IMR-90 (cell line): ENCODE measurements at regions not wholly inside any gene's neighbourhood (a gene's known extent, or its start where the extent isn't known, plus 50 kb on each side); places are given as distances from the start of the nearest gene placed in this dataset.

ENCODE experiments used
- ATAC-seq: fragments of 200-7000 bp; cut with Tn5 transposase; 2 replicates; pipeline ENCODE4 v1.9.1; 2020; ENCODE audit warnings: low read depth, mild to moderate bottlenecking, moderate library complexity
- BruUV-seq: library from RNA; stranded (reverse); fragments of 400-500 nt; replicated peaks from 2 replicates; lab custom pipeline; 2021; lab: Mats Ljungman, UMichigan
- CTCF ChIA-PET: fragments of 300-600 bp; formaldehyde crosslinking; extraction: SDS; loops from one replicate; lab custom pipeline; 2021; ENCODE audit warnings: antibody characterized with exemption; lab: Yijun Ruan, JAX
- POLR2A ChIA-PET: fragments of 300-600 bp; sonication (Branson Sonifier 250); formaldehyde crosslinking; loops from one replicate; lab custom pipeline; 2022; ENCODE audit warnings: antibody characterized with exemption; ENCODE audit not compliant: unreplicated experiment; lab: Charles Lee
- DNase-seq: peaks from one replicate; pipeline ENCODE4 v3.0.0; 2013
- H2AFZ ChIP-seq: replicated peaks from 2 replicates; pipeline ENCODE3; 2013; ENCODE audit warnings: low read length, mild to moderate bottlenecking; ENCODE audit not compliant: poor library complexity
- H2AK5ac ChIP-seq: 2 replicates; pipeline ENCODE4 v1.6.1; 2013; ENCODE audit warnings: low read depth, low read length, inconsistent platforms
- H2AK9ac ChIP-seq: replicated peaks from 2 replicates; pipeline ENCODE3; 2013; ENCODE audit warnings: mild to moderate bottlenecking, low read depth, low read length, moderate library complexity; ENCODE audit not compliant: poor library complexity
- H2BK120ac ChIP-seq: 2 replicates; pipeline ENCODE4 v1.6.1; 2013; ENCODE audit warnings: low read depth, low read length, inconsistent platforms
- H2BK15ac ChIP-seq: 3 replicates; pipeline ENCODE4 v1.6.1; 2013; ENCODE audit warnings: low read depth, low read length, inconsistent platforms
- H2BK20ac ChIP-seq: 2 replicates; pipeline ENCODE4 v1.6.1; 2013; ENCODE audit warnings: low read depth, mild to moderate bottlenecking, inconsistent platforms, low read length, moderate library complexity
- H2BK5ac ChIP-seq: 2 replicates; pipeline ENCODE4 v1.6.1; 2013; ENCODE audit warnings: mild to moderate bottlenecking, low read depth, low read length, inconsistent platforms; ENCODE audit not compliant: poor library complexity, severe bottlenecking
- H3K14ac ChIP-seq: replicated peaks from 2 replicates; pipeline ENCODE4 v1.6.1; 2013; ENCODE audit warnings: low read depth, low read length, inconsistent platforms
- H3K18ac ChIP-seq: 2 replicates; pipeline ENCODE4 v1.6.1; 2013; ENCODE audit warnings: low read depth, low read length, control low read depth
- H3K23ac ChIP-seq: 2 replicates; pipeline ENCODE4 v1.6.1; 2013; ENCODE audit warnings: low read depth, low read length, inconsistent platforms
- H3K27ac ChIP-seq: 2 replicates; pipeline ENCODE4 v1.5.1; 2013; ENCODE audit warnings: mild to moderate bottlenecking, control low read depth, low read length; ENCODE audit not compliant: insufficient read depth
- H3K27me3 ChIP-seq: 2 replicates; pipeline ENCODE4 v1.6.1; 2013; ENCODE audit warnings: low read length; ENCODE audit not compliant: control insufficient read depth, insufficient read depth
- H3K36me3 ChIP-seq: 2 replicates; pipeline ENCODE4 v1.6.1; 2013; ENCODE audit warnings: low read length, mixed read lengths; ENCODE audit not compliant: control insufficient read depth, insufficient read depth
- H3K4ac ChIP-seq: 2 replicates; pipeline ENCODE4 v1.6.1; 2013; ENCODE audit warnings: low read depth, low read length, inconsistent platforms
- H3K4me1 ChIP-seq: 2 replicates; pipeline ENCODE4 v1.6.1; 2013; ENCODE audit warnings: low read length, mixed read lengths; ENCODE audit not compliant: control insufficient read depth, insufficient read depth
- H3K4me2 ChIP-seq: 2 replicates; pipeline ENCODE4 v1.6.1; 2013; ENCODE audit warnings: low read depth, mild to moderate bottlenecking, control low read depth, low read length, moderate library complexity
- H3K4me3 ChIP-seq: 2 replicates; pipeline ENCODE4 v1.5.1; 2013; ENCODE audit warnings: low read depth, mild to moderate bottlenecking, control low read depth, low read length, moderate library complexity; ENCODE audit not compliant: insufficient read depth
- H3K56ac ChIP-seq: 2 replicates; pipeline ENCODE4 v1.6.1; 2013; ENCODE audit warnings: low read length, inconsistent platforms; ENCODE audit not compliant: insufficient read depth; ENCODE audit errors: extremely low read depth
- H3K79me1 ChIP-seq, 2 experiments: 2 replicates each; pipeline ENCODE4 v1.6.1; 2013; ENCODE audit warnings: low read length in 2 of 2, inconsistent platforms in 1 of 2, low read depth in 1 of 2
- H3K9ac ChIP-seq: 2 replicates; pipeline ENCODE4 v1.6.1; 2013; ENCODE audit warnings: low read depth, low read length, control low read depth
- H3K9me1 ChIP-seq: 2 replicates; pipeline ENCODE4 v1.6.1; 2013; ENCODE audit warnings: low read length, inconsistent platforms; ENCODE audit not compliant: insufficient read depth
- H3K9me3 ChIP-seq: 2 replicates; pipeline ENCODE4 v1.6.1; 2013; ENCODE audit warnings: low read length; ENCODE audit not compliant: control insufficient read depth, insufficient read depth
- H4K20me1 ChIP-seq: 2 replicates; pipeline ENCODE4 v1.6.1; 2013; ENCODE audit warnings: low read length, inconsistent platforms; ENCODE audit not compliant: insufficient read depth
- H4K5ac ChIP-seq: 2 replicates; pipeline ENCODE4 v1.6.1; 2013; ENCODE audit warnings: mild to moderate bottlenecking, low read depth, low read length, control low read depth
- H4K8ac ChIP-seq, 2 experiments: 2 replicates each; pipeline ENCODE4 v1.6.1; 2013; ENCODE audit warnings: low read depth in 2 of 2, low read length in 2 of 2, control low read depth in 1 of 2, inconsistent platforms in 1 of 2
- H4K91ac ChIP-seq: 2 replicates; pipeline ENCODE4 v1.6.1; 2013; ENCODE audit warnings: low read depth, low read length, inconsistent platforms; ENCODE audit not compliant: insufficient read depth
- BHLHE40 ChIP-seq: fragments of 150-350 bp; IDR thresholded peaks from 2 replicates; pipeline ENCODE4 v1.6.1; 2016; ENCODE audit warnings: mild to moderate bottlenecking, low read depth, low read length
- CEBPB ChIP-seq: IDR thresholded peaks from 2 replicates; pipeline ENCODE4 v1.6.1; 2012; ENCODE audit warnings: low read depth, low read length, improper control_type of control experiment
- CHD1 ChIP-seq: IDR thresholded peaks from 2 replicates; pipeline ENCODE4 v1.6.1; 2012; ENCODE audit warnings: low read depth, low read length, improper control_type of control experiment
- FOS ChIP-seq: fragments of 150-350 bp; IDR thresholded peaks from 2 replicates; pipeline ENCODE4 v1.6.1; 2016; ENCODE audit warnings: low read depth, low read length
- MAZ ChIP-seq: IDR thresholded peaks from 2 replicates; pipeline ENCODE4 v1.6.1; 2012; ENCODE audit warnings: low read depth, mild to moderate bottlenecking, low read length, improper control_type of control experiment, moderate library complexity, borderline replicate concordance
- MXI1 ChIP-seq: IDR thresholded peaks from 2 replicates; pipeline ENCODE4 v1.6.1; 2012; ENCODE audit warnings: low read depth, mild to moderate bottlenecking, low read length, moderate library complexity, borderline replicate concordance
- NFE2L2 ChIP-seq: fragments of 150-350 bp; IDR thresholded peaks from 2 replicates; pipeline ENCODE4 v1.6.1; 2016; ENCODE audit warnings: low read depth, mild to moderate bottlenecking, low read length
- POLR2A ChIP-seq: IDR thresholded peaks from 2 replicates; pipeline ENCODE4 v1.6.1; 2012; ENCODE audit warnings: mild to moderate bottlenecking, low read depth, low read length
- RAD21 ChIP-seq: IDR thresholded peaks from 2 replicates; pipeline ENCODE4 v1.6.1; 2012; ENCODE audit warnings: low read length, improper control_type of control experiment
- RCOR1 ChIP-seq: IDR thresholded peaks from 2 replicates; pipeline ENCODE4 v1.6.1; 2012; ENCODE audit warnings: mild to moderate bottlenecking, low read length, improper control_type of control experiment; ENCODE audit not compliant: insufficient replicate concordance
- RFX5 ChIP-seq: IDR thresholded peaks from 2 replicates; pipeline ENCODE4 v1.8.0; 2012; ENCODE audit warnings: low read depth, mild to moderate bottlenecking, low read length, moderate library complexity
- SMC3 ChIP-seq: fragments of 150-350 bp; IDR thresholded peaks from 2 replicates; pipeline ENCODE4 v1.6.1; 2016; ENCODE audit warnings: low read depth, mild to moderate bottlenecking, antibody characterized with exemption, low read length, moderate library complexity
- WGBS, 2 experiments: methylation state at CpG; one replicate each; pipeline versions ENCODE4 v1.1.5 to v1.1.7; 2013; ENCODE audit warnings: missing lambda C conversion rate in 2 of 2; ENCODE audit not compliant: insufficient read length in 1 of 2; ENCODE audit errors: extremely low coverage in 2 of 2; 5-methylcytosine and 5-hydroxymethylcytosine counted together
- dilution Hi-C: fragments of 300-500 bp; cut with HindIII; formaldehyde crosslinking; loops from one replicate; pipeline ENCODE4 v1.14.3; 2018; ENCODE audit warnings: low sequenced_read_pairs; ENCODE audit not compliant: unreplicated experiment
- in situ Hi-C: fragments of 300-500 bp; cut with MboI; formaldehyde crosslinking; loops from 3 replicates; pipeline ENCODE4 v1.14.3; 2019; ENCODE audit warnings: low sequenced_read_pairs, inconsistent platforms, mixed read lengths
- intact Hi-C: fragments of 100-400 bp; cut with micrococcal nuclease; formaldehyde crosslinking; loops from 2 replicates; pipeline ENCODE4 v1.10.0; 2022
- TF ChIP-seq, protein P1 (sequence below): conservative IDR thresholded peaks from 2 replicates; pipeline ENCODE4 v1.5.1; 2012; ENCODE audit warnings: mild to moderate bottlenecking, low read depth, low read length, improper control_type of control experiment

DNA sequence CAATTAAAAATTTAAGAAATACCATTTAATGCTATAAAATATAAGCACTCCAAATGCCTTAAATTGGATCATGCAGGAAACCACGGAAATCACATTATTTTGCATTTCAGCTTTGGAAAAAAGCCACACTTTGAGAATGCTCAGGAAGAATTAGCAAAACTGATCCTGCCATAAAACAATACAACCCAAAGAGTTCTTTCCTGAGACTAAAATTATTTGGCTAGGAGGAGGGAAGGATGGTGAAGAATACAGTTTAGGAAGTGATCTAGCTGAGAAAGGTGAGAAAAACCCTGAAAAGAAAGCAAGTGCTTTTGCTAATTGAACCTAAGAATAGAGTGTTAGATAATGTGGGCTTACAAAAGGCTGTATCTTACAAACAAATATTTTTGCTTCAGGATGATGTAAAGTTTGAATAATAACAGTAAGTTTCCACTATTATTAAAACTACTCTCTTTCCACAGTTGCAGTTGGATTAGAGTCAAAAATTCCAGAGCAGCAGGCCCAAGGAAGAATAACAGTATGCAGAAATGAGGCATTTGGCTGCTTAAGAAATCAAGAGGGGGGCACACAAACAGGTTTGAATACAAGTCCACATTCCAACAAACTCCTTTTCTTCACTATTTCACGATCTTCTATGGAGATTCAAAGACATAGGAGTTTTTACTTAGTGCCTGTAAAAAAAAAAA lies 565.4 kb downstream of the RFPL4B start:
- Histone ChIP-seq H3K4me2 (no peak overlapping the region), H2AFZ (no peak overlapping the region), H3K4me3 (no peak overlapping the region), H2BK5ac (no peak overlapping the region), H2AK5ac (no peak overlapping the region), H3K4ac (no peak overlapping the region), H2AK9ac (no peak overlapping the region), H3K9me1 (no peaks in the 10 kb centered on the region), H3K36me3 (no peaks in the 10 kb centered on the region), H4K91ac (no peak overlapping the region), H3K4me1 (peaks cover 6% of the 10 kb centered on the region; the same call in 1 of the 2 replicates), H4K5ac (no peak overlapping the region), H3K27me3 (no peaks in the 10 kb centered on the region), H3K9ac (no peak overlapping the region), H3K9me3 (no peaks in the 10 kb centered on the region), H4K8ac (no peak overlapping the region), H3K23ac (no peak overlapping the region), H3K56ac (no peak overlapping the region), H3K14ac (no peak overlapping the region), H4K20me1 (no peaks in the 10 kb centered on the region), H2BK15ac (no peak overlapping the region), H2BK120ac (no peak overlapping the region), H3K27ac (no peak overlapping the region), H3K79me1 (no peaks in the 10 kb centered on the region), H3K18ac (no peak overlapping the region), H2BK20ac (no peak overlapping the region)
- DNase-seq (peak; percentile 41), ATAC-seq (peak; percentile 35)
- in situ Hi-C loops (no loop called here), dilution Hi-C loops (no loop called here), intact Hi-C loops (no loop called here)
- POLR2A ChIA-PET: no interaction called here
- WGBS, 2 experiments: no CpG with 5 or more reads among the region's 2 CpGs
- TF ChIP-seq RFX5 (no peak), NFE2L2 (no peak), POLR2A (no peak), CEBPB (no peak), MAZ (no peak), MXI1 (no peak), SMC3 (no peak), RAD21 (no peak), BHLHE40 (no peak), RCOR1 (no peak), CHD1 (no peak), FOS (no peak)
- TF ChIP-seq, protein P1, sequence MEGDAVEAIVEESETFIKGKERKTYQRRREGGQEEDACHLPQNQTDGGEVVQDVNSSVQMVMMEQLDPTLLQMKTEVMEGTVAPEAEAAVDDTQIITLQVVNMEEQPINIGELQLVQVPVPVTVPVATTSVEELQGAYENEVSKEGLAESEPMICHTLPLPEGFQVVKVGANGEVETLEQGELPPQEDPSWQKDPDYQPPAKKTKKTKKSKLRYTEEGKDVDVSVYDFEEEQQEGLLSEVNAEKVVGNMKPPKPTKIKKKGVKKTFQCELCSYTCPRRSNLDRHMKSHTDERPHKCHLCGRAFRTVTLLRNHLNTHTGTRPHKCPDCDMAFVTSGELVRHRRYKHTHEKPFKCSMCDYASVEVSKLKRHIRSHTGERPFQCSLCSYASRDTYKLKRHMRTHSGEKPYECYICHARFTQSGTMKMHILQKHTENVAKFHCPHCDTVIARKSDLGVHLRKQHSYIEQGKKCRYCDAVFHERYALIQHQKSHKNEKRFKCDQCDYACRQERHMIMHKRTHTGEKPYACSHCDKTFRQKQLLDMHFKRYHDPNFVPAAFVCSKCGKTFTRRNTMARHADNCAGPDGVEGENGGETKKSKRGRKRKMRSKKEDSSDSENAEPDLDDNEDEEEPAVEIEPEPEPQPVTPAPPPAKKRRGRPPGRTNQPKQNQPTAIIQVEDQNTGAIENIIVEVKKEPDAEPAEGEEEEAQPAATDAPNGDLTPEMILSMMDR: no peak
- BruUV-seq: no TSS peak
- CTCF ChIA-PET: interaction anchor here (0.6 kb wide), 1 partner anchor 68 kb away, joined by 4 read pairs; no protein-coding TSS in a partner anchor
